WTC11 (cell line): ENCODE measurements at regions not wholly inside any gene's neighbourhood (a gene's known extent, or its start where the extent isn't known, plus 50 kb on each side); places are given as distances from the start of the nearest gene placed in this dataset.

Source experiments
- ATAC-seq: fragments of 200-7000 bp; cut with Tn5 transposase; 2 replicates; pipeline ENCODE4 v1.10.0; 2021; ENCODE audit warnings: mild to moderate bottlenecking, moderate library complexity
- CTCF ChIA-PET: fragments of 300-600 bp; sonication (Branson Sonifier 250); formaldehyde crosslinking; loops from one replicate; lab custom pipeline; 2021; ENCODE audit warnings: antibody characterized with exemption; lab: Charles Lee
- POLR2A ChIA-PET: fragments of 350-600 bp; sonication (Branson Sonifier 250); formaldehyde crosslinking; loops from one replicate; lab custom pipeline; 2021; ENCODE audit warnings: antibody characterized with exemption; lab: Charles Lee
- DNase-seq: peaks from one replicate; pipeline ENCODE4 v3.0.0; 2021; ENCODE audit warnings: low spot score
- H3K27ac Mint-ChIP-seq: 2 replicates; pipeline ENCODE4 v1.8.0; 2021; ENCODE audit warnings: mixed read lengths
- H3K27me3 Mint-ChIP-seq: 2 replicates; pipeline ENCODE4 v1.8.0; 2021; ENCODE audit warnings: low read depth, mild to moderate bottlenecking, moderate library complexity, mixed read lengths
- H3K36me3 Mint-ChIP-seq: 2 replicates; pipeline ENCODE4 v1.8.0; 2021; ENCODE audit warnings: mixed read lengths
- H3K4me1 Mint-ChIP-seq: 2 replicates; pipeline ENCODE4 v1.8.0; 2022; ENCODE audit warnings: mixed read lengths
- H3K4me3 Mint-ChIP-seq: 2 replicates; pipeline ENCODE4 v1.8.0; 2021; ENCODE audit warnings: mild to moderate bottlenecking, moderate library complexity, mixed read lengths
- H3K9me3 Mint-ChIP-seq: 2 replicates; pipeline ENCODE4 v1.8.0; 2021; ENCODE audit warnings: mixed read lengths
- FOXP1 ChIP-seq: sonication (generic); formaldehyde crosslinking; IDR thresholded peaks from 2 replicates; pipeline ENCODE4 v1.8.0; 2022; ENCODE audit warnings: missing genetic modification reagents, mild to moderate bottlenecking, moderate library complexity, borderline replicate concordance
- GABPB1 ChIP-seq: sonication (generic); formaldehyde crosslinking; IDR thresholded peaks from 2 replicates; pipeline ENCODE4 v1.8.1; 2023; ENCODE audit warnings: mild to moderate bottlenecking, missing genetic modification reagents
- MXD4 ChIP-seq: fragments of 250-450 bp; sonication (Bioruptor Pico); IDR thresholded peaks from 2 replicates; pipeline ENCODE4 v1.8.0; 2021; ENCODE audit warnings: mild to moderate bottlenecking, moderate library complexity, borderline replicate concordance
- MYBL2 ChIP-seq: sonication (generic); formaldehyde crosslinking; IDR thresholded peaks from 2 replicates; pipeline ENCODE4 v1.8.1; 2023; ENCODE audit warnings: mild to moderate bottlenecking, moderate library complexity, missing genetic modification reagents
- OVOL2 ChIP-seq: fragments of 250-450 bp; sonication (Bioruptor Pico); IDR thresholded peaks from 2 replicates; pipeline ENCODE4 v1.9.0; 2021; ENCODE audit warnings: mild to moderate bottlenecking, borderline replicate concordance
- RELA ChIP-seq: sonication (generic); formaldehyde crosslinking; IDR thresholded peaks from 2 replicates; pipeline ENCODE4 v1.8.1; 2022; ENCODE audit warnings: missing genetic modification reagents, mild to moderate bottlenecking, borderline replicate concordance
- SMAD4 ChIP-seq: sonication (generic); formaldehyde crosslinking; IDR thresholded peaks from 2 replicates; pipeline ENCODE4 v1.8.0; 2022; ENCODE audit warnings: mild to moderate bottlenecking, missing genetic modification reagents
- SP1 ChIP-seq: sonication (generic); formaldehyde crosslinking; conservative IDR thresholded peaks from 2 replicates; pipeline ENCODE4 v1.8.1; 2022; ENCODE audit warnings: missing genetic modification reagents
- ZBTB21 ChIP-seq: sonication (generic); formaldehyde crosslinking; IDR thresholded peaks from 2 replicates; pipeline ENCODE4 v1.8.1; 2023; ENCODE audit warnings: mild to moderate bottlenecking, missing genetic modification reagents, borderline replicate concordance
- ZNF317 ChIP-seq: sonication (generic); formaldehyde crosslinking; IDR thresholded peaks from 2 replicates; pipeline ENCODE4 v1.8.1; 2023; ENCODE audit warnings: low read depth, mild to moderate bottlenecking, moderate library complexity, missing genetic modification reagents, borderline replicate concordance
- ZNF396 ChIP-seq: fragments of 250-450 bp; sonication (Bioruptor Pico); IDR thresholded peaks from 2 replicates; pipeline ENCODE4 v1.8.0; 2021; ENCODE audit warnings: mild to moderate bottlenecking, moderate library complexity, borderline replicate concordance
- ZNF416 ChIP-seq: fragments of 250-450 bp; sonication (Bioruptor Pico); IDR thresholded peaks from 2 replicates; pipeline ENCODE4 v1.9.0; 2021; ENCODE audit warnings: mild to moderate bottlenecking, inconsistent platforms
- TF ChIP-seq, protein P1 (sequence below): fragments of 250-450 bp; sonication (Bioruptor Pico); IDR thresholded peaks from 2 replicates; pipeline ENCODE4 v1.9.0; 2021; ENCODE audit warnings: moderate library complexity, mild to moderate bottlenecking, inconsistent platforms, borderline replicate concordance
- TF ChIP-seq, protein P2 (sequence below): sonication (generic); formaldehyde crosslinking; IDR thresholded peaks from 2 replicates; pipeline ENCODE4 v1.8.1; 2023; ENCODE audit warnings: mild to moderate bottlenecking, missing genetic modification reagents
- TF ChIP-seq, protein P3 (sequence below): sonication (generic); formaldehyde crosslinking; IDR thresholded peaks from 2 replicates; pipeline ENCODE4 v1.8.0; 2023; ENCODE audit warnings: mild to moderate bottlenecking, missing genetic modification reagents
- TF ChIP-seq, protein P4 (sequence below): fragments of 250-450 bp; sonication (Bioruptor Pico); IDR thresholded peaks from 2 replicates; pipeline ENCODE4 v1.9.0; 2021; ENCODE audit warnings: mild to moderate bottlenecking
- TF ChIP-seq, protein P5 (sequence below): sonication (generic); formaldehyde crosslinking; IDR thresholded peaks from 2 replicates; pipeline ENCODE4 v1.8.0; 2022; ENCODE audit warnings: mild to moderate bottlenecking, missing genetic modification reagents
- TF ChIP-seq, protein P6 (sequence below): fragments of 250-450 bp; sonication (Bioruptor Pico); conservative IDR thresholded peaks from 2 replicates; pipeline ENCODE4 v1.9.0; 2021; ENCODE audit warnings: mild to moderate bottlenecking

DNA sequence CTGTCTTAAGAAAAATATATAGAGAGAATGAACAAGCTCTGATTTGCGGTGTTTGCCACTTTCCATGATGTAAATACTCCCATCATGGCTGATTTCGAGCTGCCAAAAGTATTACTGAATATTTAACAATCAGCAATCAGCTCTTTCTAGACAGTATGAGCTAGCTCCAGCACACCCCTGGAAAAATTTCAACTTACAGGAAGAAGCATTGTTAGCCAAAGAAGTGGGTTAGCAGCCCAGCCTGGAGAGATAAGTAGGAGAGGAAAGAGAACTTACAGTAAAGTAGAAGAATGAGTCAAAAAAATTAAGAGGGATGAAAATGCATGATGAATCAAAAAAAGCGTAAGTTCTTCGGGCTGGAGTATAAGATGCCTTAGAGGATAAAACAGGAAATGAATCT is 60.6 kb upstream of the ANK3 start:
- no peak for DNase-seq
- TF ChIP-seq, protein P1, sequence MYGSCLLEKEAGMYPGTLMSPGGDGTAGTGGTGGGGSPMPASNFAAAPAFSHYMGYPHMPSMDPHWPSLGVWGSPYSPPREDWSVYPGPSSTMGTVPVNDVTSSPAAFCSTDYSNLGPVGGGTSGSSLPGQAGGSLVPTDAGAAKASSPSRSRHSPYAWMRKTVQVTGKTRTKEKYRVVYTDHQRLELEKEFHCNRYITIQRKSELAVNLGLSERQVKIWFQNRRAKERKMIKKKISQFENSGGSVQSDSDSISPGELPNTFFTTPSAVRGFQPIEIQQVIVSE (CRISPR knock-in tag) = no peak
- TF ChIP-seq ZBTB21 = no peak
- TF ChIP-seq, protein P2, sequence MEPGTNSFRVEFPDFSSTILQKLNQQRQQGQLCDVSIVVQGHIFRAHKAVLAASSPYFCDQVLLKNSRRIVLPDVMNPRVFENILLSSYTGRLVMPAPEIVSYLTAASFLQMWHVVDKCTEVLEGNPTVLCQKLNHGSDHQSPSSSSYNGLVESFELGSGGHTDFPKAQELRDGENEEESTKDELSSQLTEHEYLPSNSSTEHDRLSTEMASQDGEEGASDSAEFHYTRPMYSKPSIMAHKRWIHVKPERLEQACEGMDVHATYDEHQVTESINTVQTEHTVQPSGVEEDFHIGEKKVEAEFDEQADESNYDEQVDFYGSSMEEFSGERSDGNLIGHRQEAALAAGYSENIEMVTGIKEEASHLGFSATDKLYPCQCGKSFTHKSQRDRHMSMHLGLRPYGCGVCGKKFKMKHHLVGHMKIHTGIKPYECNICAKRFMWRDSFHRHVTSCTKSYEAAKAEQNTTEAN (CRISPR knock-in tag) = no peak
- no peak for TF ChIP-seq GABPB1 (CRISPR knock-in tag)
- TF ChIP-seq, protein P3, sequence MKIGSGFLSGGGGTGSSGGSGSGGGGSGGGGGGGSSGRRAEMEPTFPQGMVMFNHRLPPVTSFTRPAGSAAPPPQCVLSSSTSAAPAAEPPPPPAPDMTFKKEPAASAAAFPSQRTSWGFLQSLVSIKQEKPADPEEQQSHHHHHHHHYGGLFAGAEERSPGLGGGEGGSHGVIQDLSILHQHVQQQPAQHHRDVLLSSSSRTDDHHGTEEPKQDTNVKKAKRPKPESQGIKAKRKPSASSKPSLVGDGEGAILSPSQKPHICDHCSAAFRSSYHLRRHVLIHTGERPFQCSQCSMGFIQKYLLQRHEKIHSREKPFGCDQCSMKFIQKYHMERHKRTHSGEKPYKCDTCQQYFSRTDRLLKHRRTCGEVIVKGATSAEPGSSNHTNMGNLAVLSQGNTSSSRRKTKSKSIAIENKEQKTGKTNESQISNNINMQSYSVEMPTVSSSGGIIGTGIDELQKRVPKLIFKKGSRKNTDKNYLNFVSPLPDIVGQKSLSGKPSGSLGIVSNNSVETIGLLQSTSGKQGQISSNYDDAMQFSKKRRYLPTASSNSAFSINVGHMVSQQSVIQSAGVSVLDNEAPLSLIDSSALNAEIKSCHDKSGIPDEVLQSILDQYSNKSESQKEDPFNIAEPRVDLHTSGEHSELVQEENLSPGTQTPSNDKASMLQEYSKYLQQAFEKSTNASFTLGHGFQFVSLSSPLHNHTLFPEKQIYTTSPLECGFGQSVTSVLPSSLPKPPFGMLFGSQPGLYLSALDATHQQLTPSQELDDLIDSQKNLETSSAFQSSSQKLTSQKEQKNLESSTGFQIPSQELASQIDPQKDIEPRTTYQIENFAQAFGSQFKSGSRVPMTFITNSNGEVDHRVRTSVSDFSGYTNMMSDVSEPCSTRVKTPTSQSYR (CRISPR knock-in tag) = no peak
- no peak for TF ChIP-seq RELA (CRISPR knock-in tag)
- TF ChIP-seq SMAD4 (CRISPR knock-in tag) = no peak
- TF ChIP-seq SP1 = no peak
- TF ChIP-seq OVOL2 = no peak
- no peak for TF ChIP-seq MXD4
- TF ChIP-seq ZNF396 (CRISPR knock-in tag) = no peak
- TF ChIP-seq, protein P4, sequence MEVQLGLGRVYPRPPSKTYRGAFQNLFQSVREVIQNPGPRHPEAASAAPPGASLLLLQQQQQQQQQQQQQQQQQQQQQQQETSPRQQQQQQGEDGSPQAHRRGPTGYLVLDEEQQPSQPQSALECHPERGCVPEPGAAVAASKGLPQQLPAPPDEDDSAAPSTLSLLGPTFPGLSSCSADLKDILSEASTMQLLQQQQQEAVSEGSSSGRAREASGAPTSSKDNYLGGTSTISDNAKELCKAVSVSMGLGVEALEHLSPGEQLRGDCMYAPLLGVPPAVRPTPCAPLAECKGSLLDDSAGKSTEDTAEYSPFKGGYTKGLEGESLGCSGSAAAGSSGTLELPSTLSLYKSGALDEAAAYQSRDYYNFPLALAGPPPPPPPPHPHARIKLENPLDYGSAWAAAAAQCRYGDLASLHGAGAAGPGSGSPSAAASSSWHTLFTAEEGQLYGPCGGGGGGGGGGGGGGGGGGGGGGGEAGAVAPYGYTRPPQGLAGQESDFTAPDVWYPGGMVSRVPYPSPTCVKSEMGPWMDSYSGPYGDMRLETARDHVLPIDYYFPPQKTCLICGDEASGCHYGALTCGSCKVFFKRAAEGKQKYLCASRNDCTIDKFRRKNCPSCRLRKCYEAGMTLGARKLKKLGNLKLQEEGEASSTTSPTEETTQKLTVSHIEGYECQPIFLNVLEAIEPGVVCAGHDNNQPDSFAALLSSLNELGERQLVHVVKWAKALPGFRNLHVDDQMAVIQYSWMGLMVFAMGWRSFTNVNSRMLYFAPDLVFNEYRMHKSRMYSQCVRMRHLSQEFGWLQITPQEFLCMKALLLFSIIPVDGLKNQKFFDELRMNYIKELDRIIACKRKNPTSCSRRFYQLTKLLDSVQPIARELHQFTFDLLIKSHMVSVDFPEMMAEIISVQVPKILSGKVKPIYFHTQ (CRISPR knock-in tag) = no peak
- no peak for TF ChIP-seq FOXP1 (CRISPR knock-in tag)
- TF ChIP-seq ZNF416 = no peak
- TF ChIP-seq, protein P5, sequence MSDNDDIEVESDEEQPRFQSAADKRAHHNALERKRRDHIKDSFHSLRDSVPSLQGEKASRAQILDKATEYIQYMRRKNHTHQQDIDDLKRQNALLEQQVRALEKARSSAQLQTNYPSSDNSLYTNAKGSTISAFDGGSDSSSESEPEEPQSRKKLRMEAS = no peak
- TF ChIP-seq, protein P6, sequence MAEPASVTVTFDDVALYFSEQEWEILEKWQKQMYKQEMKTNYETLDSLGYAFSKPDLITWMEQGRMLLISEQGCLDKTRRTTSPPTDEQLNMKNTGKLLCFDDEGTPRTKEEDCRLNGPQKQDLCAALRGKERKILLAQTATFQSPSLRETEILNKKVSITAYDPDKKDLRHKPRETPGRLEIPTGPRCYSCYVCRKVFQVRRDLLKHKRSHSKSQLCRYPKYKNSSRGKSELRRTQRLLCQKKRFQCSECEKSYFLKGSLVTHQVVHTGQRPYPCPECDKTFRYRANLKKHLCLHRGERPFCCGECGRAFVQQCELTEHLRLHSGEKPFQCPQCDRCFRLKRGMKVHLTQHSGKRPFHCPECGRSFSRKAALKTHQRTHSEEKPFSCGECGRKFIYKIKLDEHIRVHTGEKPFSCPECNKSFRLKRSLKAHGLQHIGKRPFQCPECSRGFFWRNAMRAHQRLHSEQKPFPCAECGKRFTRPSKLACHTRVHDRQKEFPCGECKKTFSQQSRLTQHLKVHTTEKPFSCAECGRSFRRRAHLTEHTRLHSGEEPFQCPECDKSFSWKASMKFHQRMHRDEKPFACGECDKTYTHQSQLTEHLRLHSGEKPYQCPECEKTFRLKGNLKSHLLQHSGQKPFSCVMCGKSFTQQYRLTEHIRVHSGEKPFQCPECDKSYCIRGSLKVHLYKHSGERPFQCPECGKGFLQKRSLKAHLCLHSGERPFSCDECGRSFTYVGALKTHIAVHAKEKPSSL (CRISPR knock-in tag) = no peak
- TF ChIP-seq MYBL2 (CRISPR knock-in tag) = no peak
- TF ChIP-seq ZNF317 (CRISPR knock-in tag) = no peak
- TF ChIP-seq, all 79 proteins: peak for 0
- no peak overlapping the region for H3K4me3 Mint-ChIP-seq
- ChIA-PET CTCF (no interaction called here), POLR2A (no interaction called here)
- H3K4me1 Mint-ChIP-seq = peaks cover 41% of the 10 kb centered on the region
- ATAC-seq = no peak
- H3K27ac Mint-ChIP-seq = no peak overlapping the region
- no peaks in the 10 kb centered on the region for H3K9me3 Mint-ChIP-seq
- no peaks in the 10 kb centered on the region for H3K27me3 Mint-ChIP-seq
- no peaks in the 10 kb centered on the region for H3K36me3 Mint-ChIP-seq
